Right atrium auricular region (tissue), 2 donors: ENCODE measurements at regions not wholly inside any gene's neighbourhood (a gene's known extent, or its start where the extent isn't known, plus 50 kb on each side); places are given as distances from the start of the nearest gene placed in this dataset.

Experiments used
- DNase-seq: peaks from one replicate; pipeline ENCODE4 v3.0.0-alpha.2; 2019; ENCODE audit warnings: low spot score
- H3K27ac ChIP-seq, 2 donors: fragments of 200-600 bp; sonication (generic); 1 replicate in 1 of 2; 2 replicates in 1 of 2; pipeline ENCODE4 v1.5.1; 2016 to 2019
- H3K27me3 ChIP-seq, 2 donors: fragments of 200-600 bp; sonication (generic); one replicate each; pipeline versions ENCODE4 v1.5.1 to v1.6.0; 2017 to 2019
- H3K36me3 ChIP-seq: fragments of 200-600 bp; sonication (generic); one replicate; pipeline ENCODE4 v1.5.1; 2016
- H3K4me1 ChIP-seq, 2 donors: fragments of 200-600 bp; sonication (generic); one replicate each; pipeline versions ENCODE4 v1.5.1 to v1.6.0; 2017 to 2019
- H3K4me3 ChIP-seq, 2 donors: fragments of 200-600 bp; sonication (generic); 1 replicate in 1 of 2; 2 replicates in 1 of 2; pipeline ENCODE4 v1.5.1; 2017 to 2019; ENCODE audit warnings: mild to moderate bottlenecking in 1 of 2, moderate library complexity in 1 of 2
- H3K9me3 ChIP-seq, 2 donors: fragments of 200-600 bp; sonication (generic); one replicate each; pipeline ENCODE4 v1.5.1; 2019
- TF ChIP-seq, protein P1 (sequence below), 2 donors: fragments of 200-600 bp; sonication (generic); IDR thresholded peaks; one replicate each; pipeline ENCODE4 v1.5.1; 2019; ENCODE audit warnings: antibody characterized with exemption in 2 of 2

DNA sequence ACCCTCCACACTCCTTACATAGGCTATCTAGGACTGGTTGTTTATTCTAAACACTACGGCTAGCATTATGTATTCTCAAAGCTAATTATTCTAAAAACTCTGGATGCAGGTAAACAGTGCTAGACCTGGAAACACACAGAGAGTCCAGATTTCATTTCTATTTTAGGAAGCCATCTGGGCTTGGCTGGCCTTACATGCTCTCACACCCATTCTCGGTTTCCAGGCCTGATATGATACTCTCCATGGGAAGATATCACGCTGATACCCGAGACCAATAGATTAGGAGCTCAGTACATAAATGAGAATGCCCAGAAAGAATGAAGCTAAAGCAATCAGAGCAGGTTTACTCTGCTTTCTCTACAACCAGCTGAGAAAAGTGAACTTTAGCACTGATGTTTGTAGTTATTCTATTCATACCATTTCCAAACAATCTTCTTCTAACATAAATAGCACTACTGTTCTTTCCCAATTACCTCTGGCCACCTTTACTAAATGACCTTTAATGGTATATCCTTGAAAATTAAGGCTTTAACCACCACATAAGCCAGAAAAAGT, 973.3 kb downstream of the PCDH18 start:
- Histone ChIP-seq H3K27ac (no peak overlapping the region), H3K4me1 (no peaks in the 10 kb centered on the region), H3K4me3 (no peak overlapping the region), H3K27me3 (no peaks in the 10 kb centered on the region), H3K9me3 (no peaks in the 10 kb centered on the region), H3K36me3 (no peaks in the 10 kb centered on the region)
- TF ChIP-seq, protein P1, sequence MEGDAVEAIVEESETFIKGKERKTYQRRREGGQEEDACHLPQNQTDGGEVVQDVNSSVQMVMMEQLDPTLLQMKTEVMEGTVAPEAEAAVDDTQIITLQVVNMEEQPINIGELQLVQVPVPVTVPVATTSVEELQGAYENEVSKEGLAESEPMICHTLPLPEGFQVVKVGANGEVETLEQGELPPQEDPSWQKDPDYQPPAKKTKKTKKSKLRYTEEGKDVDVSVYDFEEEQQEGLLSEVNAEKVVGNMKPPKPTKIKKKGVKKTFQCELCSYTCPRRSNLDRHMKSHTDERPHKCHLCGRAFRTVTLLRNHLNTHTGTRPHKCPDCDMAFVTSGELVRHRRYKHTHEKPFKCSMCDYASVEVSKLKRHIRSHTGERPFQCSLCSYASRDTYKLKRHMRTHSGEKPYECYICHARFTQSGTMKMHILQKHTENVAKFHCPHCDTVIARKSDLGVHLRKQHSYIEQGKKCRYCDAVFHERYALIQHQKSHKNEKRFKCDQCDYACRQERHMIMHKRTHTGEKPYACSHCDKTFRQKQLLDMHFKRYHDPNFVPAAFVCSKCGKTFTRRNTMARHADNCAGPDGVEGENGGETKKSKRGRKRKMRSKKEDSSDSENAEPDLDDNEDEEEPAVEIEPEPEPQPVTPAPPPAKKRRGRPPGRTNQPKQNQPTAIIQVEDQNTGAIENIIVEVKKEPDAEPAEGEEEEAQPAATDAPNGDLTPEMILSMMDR (IDR thresholded peaks at IDR 0.05): no peak
- DNase-seq: no peak

DNA sequence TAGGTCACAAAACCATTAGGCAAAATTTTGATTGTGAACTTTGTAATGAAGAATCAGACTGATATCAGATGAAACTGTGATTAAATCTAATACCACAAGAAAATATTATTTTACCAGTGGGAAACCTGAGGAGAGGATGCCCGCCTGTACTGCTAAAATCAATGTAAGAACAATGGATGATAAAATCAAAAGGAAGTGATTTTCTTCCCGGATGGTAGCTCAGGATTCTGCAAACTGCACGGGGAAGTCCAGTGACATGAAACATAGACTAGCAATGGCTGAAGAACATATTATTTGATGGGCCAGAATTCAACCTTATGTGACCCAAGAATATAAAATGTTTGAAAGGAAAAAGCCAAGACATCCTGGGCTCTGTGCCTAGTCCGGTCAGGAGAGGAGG, 974.9 kb downstream of the PCDH18 start:
- TF ChIP-seq, protein P1 (IDR thresholded peaks at IDR 0.05): no peak
- H3K27ac ChIP-seq: no peak overlapping the region

DNA sequence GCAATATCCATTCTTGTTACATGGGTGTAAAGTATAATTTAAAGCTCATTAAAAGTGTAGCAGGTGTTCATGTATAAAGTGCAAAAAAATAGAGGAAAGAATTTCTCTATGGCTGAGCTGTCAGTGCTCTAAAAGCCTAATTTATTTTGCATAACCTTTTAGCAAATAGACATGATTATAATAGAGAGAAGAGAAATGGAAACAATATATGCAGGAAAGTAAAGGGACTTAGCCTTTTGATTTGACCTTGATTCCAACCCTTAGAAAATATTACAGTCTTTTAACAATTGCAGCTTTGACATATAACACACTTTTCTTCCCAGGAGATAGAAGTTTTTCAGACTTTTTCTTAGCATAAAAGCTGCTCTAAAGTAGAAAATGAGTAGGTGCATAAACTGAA, 978.3 kb downstream of the PCDH18 start:
- Histone ChIP-seq H3K27ac (no peak overlapping the region), H3K4me3 (no peak overlapping the region), H3K9me3 (no peaks in the 10 kb centered on the region), H3K27me3 (no peaks in the 10 kb centered on the region), H3K4me1 (no peaks in the 10 kb centered on the region), H3K36me3 (no peaks in the 10 kb centered on the region)
- DNase-seq: no peak
- TF ChIP-seq, protein P1 (IDR thresholded peaks at IDR 0.05): no peak

More for the DNA sequence above, 974.9 kb downstream of the PCDH18 start:
- H3K4me3 ChIP-seq: no peak overlapping the region
- H3K36me3 ChIP-seq: no peaks in the 10 kb centered on the region
- no peaks in the 10 kb centered on the region for H3K4me1 ChIP-seq
- H3K27me3 ChIP-seq: no peaks in the 10 kb centered on the region
- no peaks in the 10 kb centered on the region for H3K9me3 ChIP-seq
- no peak for DNase-seq

DNA sequence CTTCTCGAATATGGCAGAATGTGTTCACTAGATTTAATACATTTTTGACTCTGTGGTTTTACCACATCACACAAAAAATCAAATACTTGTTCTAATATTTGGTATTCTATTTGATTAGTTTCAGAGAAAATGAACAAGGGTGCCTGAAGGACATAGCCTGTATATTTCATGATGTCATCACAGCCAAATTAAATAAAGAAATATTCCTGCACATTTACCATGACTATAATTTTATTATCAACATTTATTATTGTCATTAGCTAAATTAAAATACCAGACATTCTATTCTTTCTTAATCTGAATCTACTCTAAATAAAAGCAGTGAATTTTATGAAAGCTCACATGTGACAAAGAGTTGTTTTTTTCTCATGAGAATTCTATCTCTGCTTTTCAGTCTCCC, 980.5 kb downstream of the PCDH18 start:
- H3K4me1 ChIP-seq: no peaks in the 10 kb centered on the region
- no peaks in the 10 kb centered on the region for H3K9me3 ChIP-seq
- H3K27me3 ChIP-seq: no peaks in the 10 kb centered on the region
- DNase-seq: no peak
- H3K27ac ChIP-seq: no peak overlapping the region
- TF ChIP-seq, protein P1 (IDR thresholded peaks at IDR 0.05): no peak
- no peak overlapping the region for H3K4me3 ChIP-seq
- no peaks in the 10 kb centered on the region for H3K36me3 ChIP-seq

DNA sequence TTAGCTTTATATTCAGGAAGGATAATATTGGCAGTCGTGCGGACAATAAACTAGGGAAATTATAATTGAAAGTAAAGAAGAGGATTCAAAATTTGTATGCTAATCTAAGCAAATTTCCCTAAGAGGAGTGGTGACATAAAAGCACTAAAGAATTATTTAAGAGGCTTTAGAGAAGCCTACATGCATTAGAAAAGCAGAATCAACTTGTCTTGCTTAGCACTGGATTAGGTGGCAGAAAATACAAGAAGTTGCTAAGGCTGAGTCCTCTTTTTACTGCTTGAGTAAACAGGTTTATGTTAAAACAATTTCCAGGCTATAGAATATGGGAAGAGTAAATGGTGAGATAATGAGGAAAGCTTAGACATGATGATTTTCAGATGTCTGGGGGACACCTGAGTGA, 991.5 kb downstream of the PCDH18 start:
- Histone ChIP-seq H3K4me1 (no peaks in the 10 kb centered on the region), H3K36me3 (no peaks in the 10 kb centered on the region), H3K27me3 (no peaks in the 10 kb centered on the region), H3K27ac (no peak overlapping the region), H3K4me3 (no peak overlapping the region), H3K9me3 (no peaks in the 10 kb centered on the region)
- no peak for DNase-seq
- TF ChIP-seq, protein P1 (IDR thresholded peaks at IDR 0.05): no peak

DNA sequence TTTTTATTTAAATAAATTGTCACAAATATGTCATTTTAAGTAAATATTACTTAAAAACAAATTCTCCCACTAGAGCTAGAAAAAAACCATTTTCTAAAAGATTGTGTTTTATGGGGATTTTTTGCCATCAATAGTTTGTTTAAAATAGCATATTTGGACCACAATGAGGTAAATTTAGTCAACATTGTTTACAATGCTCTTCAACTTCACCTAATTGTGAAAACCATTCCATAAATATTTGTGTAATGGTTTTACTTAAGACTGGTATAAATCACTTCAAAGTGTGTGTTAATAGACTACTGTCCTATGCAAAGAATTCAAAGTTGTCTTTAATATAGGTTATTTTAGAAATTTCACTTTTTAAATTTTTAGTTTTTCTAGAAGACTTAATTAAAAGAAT, 1004.2 kb downstream of the PCDH18 start:
- Histone ChIP-seq H3K4me3 (no peak overlapping the region), H3K4me1 (no peaks in the 10 kb centered on the region), H3K9me3 (no peaks in the 10 kb centered on the region), H3K27ac (no peak overlapping the region), H3K36me3 (no peaks in the 10 kb centered on the region), H3K27me3 (no peaks in the 10 kb centered on the region)
- no peak for DNase-seq
- TF ChIP-seq, protein P1 (IDR thresholded peaks at IDR 0.05): no peak
